Activated naive CD4-positive, alpha-beta T cell treated with anti-CD3 and anti-CD28 coated beads, Interleukin-2, amount 10 ng/mL, durations not matched to agents 7 days and 5 days (primary cell): ENCODE measurements at regions not wholly inside any gene's neighbourhood (a gene's known extent, or its start where the extent isn't known, plus 50 kb on each side); places are given as distances from the start of the nearest gene placed in this dataset.

Experiments used
- CTCF ChIA-PET: fragments of 350-600 bp; sonication (Branson Sonifier 250); formaldehyde crosslinking; loops from one replicate; lab custom pipeline; 2021; ENCODE audit warnings: antibody characterized with exemption; lab: Charles Lee
- DNase-seq: peaks from one replicate; pipeline ENCODE4 v3.0.0-alpha.2; 2020
- H3K27ac Mint-ChIP-seq: one replicate; pipeline ENCODE4 v1.8.0; 2021; ENCODE audit warnings: mild to moderate bottlenecking, moderate library complexity, mixed read lengths
- H3K27me3 Mint-ChIP-seq: one replicate; pipeline ENCODE4 v1.8.0; 2021; ENCODE audit warnings: mild to moderate bottlenecking, mixed read lengths
- H3K36me3 Mint-ChIP-seq: one replicate; pipeline ENCODE4 v1.8.0; 2021; ENCODE audit warnings: mixed read lengths
- H3K4me1 Mint-ChIP-seq: one replicate; pipeline ENCODE4 v1.8.0; 2021; ENCODE audit warnings: mixed read lengths
- H3K4me3 Mint-ChIP-seq: one replicate; pipeline ENCODE4 v1.8.0; 2021; ENCODE audit warnings: mild to moderate bottlenecking, moderate library complexity, mixed read lengths
- H3K9me3 Mint-ChIP-seq: one replicate; pipeline ENCODE4 v1.8.0; 2021; ENCODE audit warnings: mixed read lengths

- DNase-seq = no peak
- Mint-ChIP-seq H3K4me1 (no peaks in the 10 kb centered on the region), H3K4me3 (no peak overlapping the region), H3K27me3 (peaks cover 11% of the 10 kb centered on the region), H3K9me3 (no peaks in the 10 kb centered on the region), H3K27ac (no peak overlapping the region), H3K36me3 (no peaks in the 10 kb centered on the region)
- CTCF ChIA-PET = no interaction called here
Measured at GRCh38 chr10:32160864-32161263, 104.6 kb upstream of the KIF5B start.

DNA sequence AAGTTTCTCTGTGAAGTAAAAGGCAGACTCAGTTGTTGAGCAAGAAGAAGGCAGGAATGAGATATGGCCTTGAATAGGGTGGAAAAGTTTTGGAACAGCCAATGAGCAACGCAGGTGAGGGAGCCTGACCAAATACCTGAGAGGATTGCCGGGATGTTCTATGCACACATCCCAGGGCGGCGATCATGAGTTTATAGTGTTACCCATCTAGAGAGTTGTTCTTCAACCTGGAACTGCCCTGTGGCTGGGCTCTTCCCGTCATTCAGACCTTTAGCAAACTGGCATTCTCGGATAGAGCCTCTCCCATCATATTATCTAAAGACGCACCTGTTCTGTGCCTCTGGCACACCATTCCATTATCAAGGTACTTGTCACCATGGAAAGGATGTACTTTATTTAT lies 103.0 kb upstream of the KIF5B start:
- no peak overlapping the region for H3K27ac Mint-ChIP-seq
- no peaks in the 10 kb centered on the region for H3K4me1 Mint-ChIP-seq
- peaks cover 8% of the 10 kb centered on the region for H3K27me3 Mint-ChIP-seq
- H3K4me3 Mint-ChIP-seq = no peak overlapping the region
- no peaks in the 10 kb centered on the region for H3K36me3 Mint-ChIP-seq
- peaks cover 3% of the 10 kb centered on the region for H3K9me3 Mint-ChIP-seq
- CTCF ChIA-PET = no interaction called here
- DNase-seq = no peak

DNA sequence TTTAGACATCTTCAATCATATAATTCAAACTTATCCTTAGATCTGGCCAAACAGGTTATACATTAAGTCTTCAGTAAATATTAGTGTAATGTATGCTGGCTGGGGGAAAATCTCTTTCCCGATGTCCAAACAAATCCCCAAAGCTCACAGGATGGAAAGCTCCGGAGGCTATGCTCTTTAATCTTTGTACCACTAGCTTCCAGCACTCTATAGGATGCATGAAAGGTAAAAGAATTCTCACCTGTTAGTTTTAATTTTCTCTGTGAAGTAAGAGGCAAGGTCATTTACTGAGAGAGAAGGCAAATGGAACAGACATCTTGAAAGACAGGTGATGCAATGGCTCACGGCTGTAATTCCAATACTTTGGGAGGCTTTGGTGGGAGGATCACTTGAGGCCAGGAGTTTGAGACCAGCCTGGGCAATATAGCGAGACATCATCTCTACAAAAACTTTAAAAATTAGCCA lies 99.8 kb upstream of the KIF5B start:
- Mint-ChIP-seq H3K4me1 (peaks cover 14% of the 10 kb centered on the region), H3K27ac (no peak overlapping the region), H3K4me3 (no peak overlapping the region), H3K9me3 (peaks cover 18% of the 10 kb centered on the region), H3K27me3 (peaks cover 5% of the 10 kb centered on the region), H3K36me3 (peaks cover 7% of the 10 kb centered on the region)
- DNase-seq = no peak
- CTCF ChIA-PET = no interaction called here

DNA sequence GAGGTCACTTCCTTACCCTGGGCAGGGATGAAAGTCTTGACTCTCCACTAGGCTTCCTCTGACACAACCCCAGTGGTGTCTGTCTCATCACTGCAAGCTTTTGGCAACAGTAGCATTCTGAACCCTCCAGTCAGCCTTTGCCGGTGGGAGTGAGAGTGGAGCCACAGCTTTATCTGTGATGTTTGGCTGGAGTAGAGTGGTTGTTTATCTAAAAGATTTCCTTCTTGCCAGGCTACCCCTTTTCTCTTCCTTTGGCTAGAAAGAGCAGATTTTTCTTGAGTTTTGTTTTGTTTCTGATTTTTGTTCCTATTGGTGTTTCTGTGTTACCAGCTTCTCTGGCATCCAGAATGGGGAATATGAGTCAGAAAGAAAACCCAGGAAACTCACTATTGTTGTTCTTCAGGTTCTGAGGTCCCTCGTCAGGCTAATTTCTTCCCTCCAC lies 98.9 kb upstream of the KIF5B start:
- DNase-seq = no peak
- peaks cover 5% of the 10 kb centered on the region for H3K27me3 Mint-ChIP-seq
- H3K9me3 Mint-ChIP-seq = peaks cover 18% of the 10 kb centered on the region
- CTCF ChIA-PET = interaction anchor here (1.2 kb wide), 1 partner anchor 191 kb away, joined by 3 read pairs; no protein-coding TSS in a partner anchor
- peaks cover 7% of the 10 kb centered on the region for H3K36me3 Mint-ChIP-seq
- H3K4me1 Mint-ChIP-seq = peaks cover 24% of the 10 kb centered on the region
- no peak overlapping the region for H3K27ac Mint-ChIP-seq
- H3K4me3 Mint-ChIP-seq = no peak overlapping the region

DNA sequence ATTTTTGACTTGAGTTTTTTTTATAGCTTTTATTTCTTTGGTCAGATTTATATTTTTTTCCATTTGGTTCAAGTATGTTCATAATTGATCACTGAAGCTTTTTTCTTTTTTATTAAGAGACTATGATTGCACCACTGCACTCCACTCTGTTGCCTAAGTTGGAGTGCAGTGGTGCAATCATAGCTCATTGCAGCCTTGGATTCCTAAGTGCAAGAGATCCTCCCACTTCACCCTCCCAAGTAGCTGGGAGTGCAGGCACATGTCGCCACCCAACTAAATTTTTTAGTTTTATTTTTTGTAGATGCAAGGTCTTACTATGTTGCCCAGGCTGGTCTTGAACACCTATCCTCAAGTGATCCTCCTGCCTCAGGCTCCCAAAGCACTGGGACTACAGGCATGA lies 97.7 kb upstream of the KIF5B start:
- Mint-ChIP-seq H3K27ac (no peak overlapping the region), H3K36me3 (peaks cover 7% of the 10 kb centered on the region), H3K9me3 (peaks cover 18% of the 10 kb centered on the region), H3K4me3 (no peak overlapping the region), H3K4me1 (peaks cover 34% of the 10 kb centered on the region), H3K27me3 (peaks cover 5% of the 10 kb centered on the region)
- no peak for DNase-seq
- CTCF ChIA-PET = interaction anchor here (1.2 kb wide), 1 partner anchor 192 kb away, joined by 3 read pairs; no protein-coding TSS in a partner anchor

GRCh38 chr10:32153252-32153651 lies 97.0 kb upstream of the KIF5B start:
- H3K4me3 Mint-ChIP-seq = no peak overlapping the region
- peaks cover 18% of the 10 kb centered on the region for H3K9me3 Mint-ChIP-seq
- no peak overlapping the region for H3K27ac Mint-ChIP-seq
- DNase-seq = no peak
- CTCF ChIA-PET = no interaction called here
- H3K4me1 Mint-ChIP-seq = peaks cover 36% of the 10 kb centered on the region
- H3K27me3 Mint-ChIP-seq = peaks cover 5% of the 10 kb centered on the region
- H3K36me3 Mint-ChIP-seq = peaks cover 7% of the 10 kb centered on the region

DNA sequence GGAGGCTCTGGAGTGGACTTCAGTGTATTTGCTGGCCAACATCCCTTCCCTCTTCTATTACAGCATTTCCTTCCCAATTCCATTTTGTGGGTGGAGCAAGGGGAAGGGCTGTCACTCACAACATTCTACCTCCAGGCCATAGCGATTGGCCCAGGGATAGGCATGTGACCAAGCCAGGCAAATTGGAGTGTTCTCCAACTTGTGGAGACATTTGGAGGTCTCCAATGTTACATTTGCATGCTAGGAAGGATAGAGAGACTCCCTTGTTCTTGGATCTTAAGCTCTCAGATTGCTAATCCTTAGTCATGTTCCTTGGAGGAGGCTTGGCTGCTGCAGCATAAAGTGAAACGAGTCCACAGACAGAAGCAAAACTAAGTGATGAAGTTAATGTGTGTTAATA lies 95.6 kb upstream of the KIF5B start:
- peaks cover 8% of the 10 kb centered on the region for H3K36me3 Mint-ChIP-seq
- H3K4me3 Mint-ChIP-seq = no peak overlapping the region
- peaks cover 18% of the 10 kb centered on the region for H3K9me3 Mint-ChIP-seq
- peaks cover 36% of the 10 kb centered on the region for H3K4me1 Mint-ChIP-seq
- peaks cover 5% of the 10 kb centered on the region for H3K27me3 Mint-ChIP-seq
- DNase-seq = no peak
- no peak overlapping the region for H3K27ac Mint-ChIP-seq
- CTCF ChIA-PET = no interaction called here

- peak overlapping the region; percentile 5 for H3K4me3 Mint-ChIP-seq
- H3K9me3 Mint-ChIP-seq = peaks cover 18% of the 10 kb centered on the region
- H3K27me3 Mint-ChIP-seq = peaks cover 5% of the 10 kb centered on the region
- H3K36me3 Mint-ChIP-seq = peaks cover 8% of the 10 kb centered on the region
- DNase-seq = no peak
- peaks cover 36% of the 10 kb centered on the region for H3K4me1 Mint-ChIP-seq
- H3K27ac Mint-ChIP-seq = peak overlapping the region; percentile 85
- CTCF ChIA-PET = interaction anchor here (1.6 kb wide), 1 partner anchor 20 kb away, joined by 8 read pairs; no protein-coding TSS in a partner anchor
Measured at GRCh38 chr10:32150532-32151101, 94.4 kb upstream of the KIF5B start.

DNA sequence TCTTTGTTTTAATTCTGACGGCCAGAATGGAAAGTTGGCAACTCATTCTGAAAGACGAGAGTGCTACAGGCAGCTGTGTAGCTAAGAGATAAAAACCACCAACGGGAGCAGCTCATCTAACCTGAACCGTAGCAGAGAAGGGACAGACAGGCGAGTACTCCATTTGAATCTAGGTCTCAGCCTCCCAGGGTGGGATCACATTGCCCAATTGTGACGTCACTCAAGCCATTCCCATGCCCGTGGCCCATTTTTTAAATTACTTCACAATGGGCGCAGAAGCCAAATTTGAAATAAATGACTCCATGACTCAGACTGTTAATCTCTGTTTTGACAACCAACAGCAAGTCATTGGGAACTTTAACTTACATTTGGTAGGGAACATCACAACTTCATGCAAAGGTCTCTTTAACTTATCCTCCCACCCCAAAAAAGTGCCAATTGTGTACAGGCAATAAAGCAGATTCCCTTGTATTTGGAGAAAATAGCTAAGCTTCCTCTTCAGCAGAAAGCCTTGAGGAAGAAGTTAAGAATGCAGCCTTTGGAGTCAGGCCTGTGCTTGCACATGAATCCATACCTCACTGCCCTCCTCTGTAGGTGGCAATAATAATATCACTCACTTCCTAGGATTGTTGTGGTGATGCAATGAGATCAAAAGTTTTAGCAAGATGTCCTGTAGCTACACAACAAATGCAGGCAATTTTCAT lies 93.2 kb upstream of the KIF5B start:
- Mint-ChIP-seq H3K36me3 (peaks cover 8% of the 10 kb centered on the region), H3K4me1 (peaks cover 36% of the 10 kb centered on the region), H3K4me3 (no peak overlapping the region), H3K9me3 (peaks cover 14% of the 10 kb centered on the region), H3K27ac (peak overlapping the region; percentile 30), H3K27me3 (no peaks in the 10 kb centered on the region)
- DNase-seq = peak; percentile 23
- CTCF ChIA-PET = interaction anchor here (0.6 to 1.0 kb wide), 3 partner anchors 11 to 912 kb away, joined by 3 to 4 read pairs (median 3); no protein-coding TSS in a partner anchor

GRCh38 chr10:32148864-32149251 lies 92.6 kb upstream of the KIF5B start:
- peak overlapping the region; percentile 30 for H3K27ac Mint-ChIP-seq
- peaks cover 14% of the 10 kb centered on the region for H3K9me3 Mint-ChIP-seq
- no peaks in the 10 kb centered on the region for H3K27me3 Mint-ChIP-seq
- CTCF ChIA-PET = interaction anchor here (0.6 to 1.0 kb wide), 3 partner anchors 10 to 912 kb away, joined by 3 to 4 read pairs (median 3); no protein-coding TSS in a partner anchor
- DNase-seq = no peak
- peaks cover 8% of the 10 kb centered on the region for H3K36me3 Mint-ChIP-seq
- peaks cover 36% of the 10 kb centered on the region for H3K4me1 Mint-ChIP-seq
- no peak overlapping the region for H3K4me3 Mint-ChIP-seq

DNA sequence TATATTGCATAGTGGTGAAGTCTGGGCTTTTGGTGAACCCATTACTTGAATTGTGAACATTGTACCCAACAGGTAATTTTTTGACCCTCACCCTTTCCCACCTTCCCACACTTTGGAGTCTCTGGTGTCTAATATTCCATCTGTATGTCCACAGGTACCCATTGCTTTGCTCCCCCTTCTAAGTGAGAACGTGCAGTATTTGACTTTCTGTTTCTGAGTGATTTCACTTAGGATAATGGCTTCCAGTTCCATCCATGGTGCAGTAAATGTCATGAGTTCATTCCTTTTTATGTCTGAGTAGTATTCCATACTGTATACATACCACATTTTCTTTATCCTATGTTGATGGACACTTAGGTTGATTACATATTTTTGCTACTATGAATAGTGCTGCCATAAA lies 91.5 kb upstream of the KIF5B start:
- peaks cover 32% of the 10 kb centered on the region for H3K4me1 Mint-ChIP-seq
- H3K9me3 Mint-ChIP-seq = peaks cover 5% of the 10 kb centered on the region
- no peak overlapping the region for H3K27ac Mint-ChIP-seq
- CTCF ChIA-PET = no interaction called here
- no peaks in the 10 kb centered on the region for H3K27me3 Mint-ChIP-seq
- H3K36me3 Mint-ChIP-seq = peaks cover 1% of the 10 kb centered on the region
- no peak overlapping the region for H3K4me3 Mint-ChIP-seq
- DNase-seq = no peak

DNA sequence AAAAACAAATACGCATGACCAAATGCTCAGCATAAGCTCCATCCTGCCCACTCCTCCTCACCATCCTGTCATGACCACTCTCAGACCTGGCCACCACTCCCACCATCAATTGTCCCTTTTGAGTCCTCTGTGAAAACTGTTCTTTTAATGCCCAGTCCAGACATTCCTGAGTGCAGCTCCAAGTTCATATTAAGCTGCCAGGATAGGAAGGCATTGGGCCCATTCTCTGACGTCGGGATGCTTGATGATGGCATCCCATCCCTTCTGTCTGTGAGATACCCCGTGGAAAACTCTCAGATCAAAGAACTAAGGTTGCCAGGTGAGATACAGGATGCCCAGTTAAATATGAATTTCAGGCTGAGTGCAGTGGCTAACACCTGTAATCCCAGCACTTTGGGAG lies 89.9 kb upstream of the KIF5B start:
- H3K4me3 Mint-ChIP-seq = no peak overlapping the region
- H3K27ac Mint-ChIP-seq = no peak overlapping the region
- CTCF ChIA-PET = interaction anchor here (1.1 kb wide), 1 partner anchor 8 kb away, joined by 3 read pairs; no protein-coding TSS in a partner anchor
- DNase-seq = no peak
- H3K4me1 Mint-ChIP-seq = peaks cover 22% of the 10 kb centered on the region
- H3K36me3 Mint-ChIP-seq = peaks cover 1% of the 10 kb centered on the region
- no peaks in the 10 kb centered on the region for H3K9me3 Mint-ChIP-seq
- H3K27me3 Mint-ChIP-seq = peaks cover 5% of the 10 kb centered on the region

GRCh38 chr10:32144817-32145688 lies 88.8 kb upstream of the KIF5B start:
- DNase-seq = no peak
- peaks cover 11% of the 10 kb centered on the region for H3K4me1 Mint-ChIP-seq
- H3K27ac Mint-ChIP-seq = no peak overlapping the region
- peaks cover 1% of the 10 kb centered on the region for H3K36me3 Mint-ChIP-seq
- CTCF ChIA-PET = no interaction called here
- no peak overlapping the region for H3K4me3 Mint-ChIP-seq
- no peaks in the 10 kb centered on the region for H3K9me3 Mint-ChIP-seq
- peaks cover 7% of the 10 kb centered on the region for H3K27me3 Mint-ChIP-seq

GRCh38 chr10:32143302-32143847 lies 87.2 kb upstream of the KIF5B start:
- CTCF ChIA-PET = no interaction called here
- Mint-ChIP-seq H3K4me3 (no peak overlapping the region), H3K36me3 (peaks cover 1% of the 10 kb centered on the region), H3K27me3 (peaks cover 7% of the 10 kb centered on the region), H3K27ac (no peak overlapping the region), H3K4me1 (peaks cover 6% of the 10 kb centered on the region), H3K9me3 (no peaks in the 10 kb centered on the region)
- DNase-seq = no peak
